ENCODE measurements at regions not wholly inside any gene's neighbourhood (a gene's known extent, or its start where the extent isn't known, plus 50 kb on each side); places are given as distances from the start of the nearest gene placed in this dataset.

GRCh38 chr19:29404951-29405727 is 120.7 kb upstream of the VSTM2B start:
- peak; percentile 48 to 66 for ATAC-seq
- intact Hi-C loops (cut with DNase I) = no loop called here
- no peak for DNase-seq

GRCh38 chr19:29405728-29405995 is 120.1 kb upstream of the VSTM2B start:
- DNase-seq (no peak), ATAC-seq (no peak)
- intact Hi-C loops (cut with DNase I) = no loop called here

GRCh38 chr19:29409076-29409862 is 116.5 kb upstream of the VSTM2B start:
- intact Hi-C loops (cut with DNase I) = no loop called here
- DNase-seq = no peak
- ATAC-seq = no peak

GRCh38 chr19:29410601-29411000 is 115.2 kb upstream of the VSTM2B start:
- ATAC-seq (no peak), DNase-seq (no peak)
- intact Hi-C loops (cut with DNase I) = no loop called here

- no peak for DNase-seq
- peak in 1 of 2 donors; percentile 57 for ATAC-seq
- intact Hi-C loops (cut with DNase I) = no loop called here
Measured at GRCh38 chr19:29411113-29411581, 114.6 kb upstream of the VSTM2B start.

GRCh38 chr19:29413435-29413834 is 112.4 kb upstream of the VSTM2B start:
- no peak for DNase-seq
- intact Hi-C loops (cut with DNase I) = no loop called here
- peak; percentile 24 to 53 for ATAC-seq

- no peak for ATAC-seq
- intact Hi-C loops (cut with DNase I) = no loop called here
- no peak for DNase-seq
Measured at GRCh38 chr19:29415507-29415906, 110.3 kb upstream of the VSTM2B start.

GRCh38 chr19:29417048-29417447 is 108.7 kb upstream of the VSTM2B start:
- DNase-seq (no peak), ATAC-seq (no peak)
- intact Hi-C loops (cut with DNase I) = no loop called here

- intact Hi-C loops (cut with DNase I) = no loop called here
- ATAC-seq = no peak
- DNase-seq = no peak
Measured at GRCh38 chr19:29418201-29418600, 107.6 kb upstream of the VSTM2B start.

GRCh38 chr19:29420065-29420464 is 105.7 kb upstream of the VSTM2B start:
- ATAC-seq (no peak), DNase-seq (no peak)
- intact Hi-C loops (cut with DNase I) = no loop called here

- intact Hi-C loops (cut with DNase I) = no loop called here
- DNase-seq (no peak), ATAC-seq (no peak)
Measured at GRCh38 chr19:29420482-29421195, 105.2 kb upstream of the VSTM2B start.

- intact Hi-C loops (cut with DNase I) = no loop called here
- DNase-seq (no peak), ATAC-seq (peak in 1 of 2 donors; percentile 60)
Measured at GRCh38 chr19:29421196-29421545, 104.6 kb upstream of the VSTM2B start.

GRCh38 chr19:29422047-29422446 is 103.7 kb upstream of the VSTM2B start:
- ATAC-seq (no peak), DNase-seq (no peak)
- intact Hi-C loops (cut with DNase I) = no loop called here

- ATAC-seq = no peak
Measured at GRCh38 chr19:29422486-29423085, 103.2 kb upstream of the VSTM2B start.

GRCh38 chr19:29428071-29428470 is 97.7 kb upstream of the VSTM2B start:
- DNase-seq = no peak

More at GRCh38 chr19:29422486-29423085, 103.2 kb upstream of the VSTM2B start:
- DNase-seq = no peak
- intact Hi-C loops (cut with DNase I) = no loop called here

GRCh38 chr19:29429021-29429420 is 96.8 kb upstream of the VSTM2B start:
- intact Hi-C loops (cut with DNase I) = no loop called here
- DNase-seq (no peak), ATAC-seq (no peak)

More at GRCh38 chr19:29428071-29428470, 97.7 kb upstream of the VSTM2B start:
- intact Hi-C loops (cut with DNase I) = no loop called here
- ATAC-seq = no peak

GRCh38 chr19:29429581-29429980 is 96.2 kb upstream of the VSTM2B start:
- no peak for DNase-seq
- ATAC-seq = no peak
- intact Hi-C loops (cut with DNase I) = no loop called here

GRCh38 chr19:29431332-29431731 is 94.5 kb upstream of the VSTM2B start:
- ATAC-seq (no peak), DNase-seq (no peak)
- intact Hi-C loops (cut with DNase I) = no loop called here

- DNase-seq = no peak
- no peak for ATAC-seq
- intact Hi-C loops (cut with DNase I) = no loop called here
Measured at GRCh38 chr19:29432677-29433076, 93.1 kb upstream of the VSTM2B start.

GRCh38 chr19:29436591-29437103 is 89.1 kb upstream of the VSTM2B start:
- DNase-seq = no peak
- ATAC-seq = no peak
- intact Hi-C loops (cut with DNase I) = no loop called here

All from left cardiac atrium (tissue), 4 donors.